A549 (cell line): ENCODE measurements at regions not wholly inside any gene's neighbourhood (a gene's known extent, or its start where the extent isn't known, plus 50 kb on each side); places are given as distances from the start of the nearest gene placed in this dataset.

Experiments
- CEBPB ChIP-seq, 2 experiments: fragments of >200 bp in 1 of 2; sonication (Bioruptor Twin) in 1 of 2; formaldehyde crosslinking in 1 of 2; IDR thresholded peaks; 2 replicates each; pipeline ENCODE4 v1.6.1; 2012 to 2016
- CHD2 ChIP-seq: fragments of 150-350 bp; IDR thresholded peaks from 2 replicates; pipeline ENCODE4 v1.6.1; 2014; ENCODE audit warnings: low read length; ENCODE audit not compliant: partially characterized antibody
- POLR2A ChIP-seq: IDR thresholded peaks from 2 replicates; pipeline ENCODE4 v1.6.1; 2012; ENCODE audit warnings: mild to moderate bottlenecking, low read length
- RAD21 ChIP-seq, 2 experiments: fragments of >200 bp in 1 of 2; sonication (Bioruptor Twin) in 1 of 2; formaldehyde crosslinking in 1 of 2; IDR thresholded peaks in 1 of 2; conservative IDR thresholded peaks in 1 of 2; 2 replicates in 1 of 2; 3 replicates in 1 of 2; pipeline ENCODE4 v1.6.1; 2012 to 2018; ENCODE audit warnings: inconsistent platforms in 1 of 2
- SMC3 ChIP-seq: fragments of >200 bp; sonication (Bioruptor Twin); formaldehyde crosslinking; IDR thresholded peaks from 3 replicates; pipeline ENCODE4 v1.6.1; 2018; ENCODE audit warnings: inconsistent platforms
- TFCP2L1 ChIP-seq: fragments of 250-450 bp; sonication (Bioruptor Pico); IDR thresholded peaks from 2 replicates; pipeline ENCODE4 v1.5.0; 2021; ENCODE audit warnings: mild to moderate bottlenecking
- ZFP36 ChIP-seq: fragments of 450-650 bp; IDR thresholded peaks from 2 replicates; pipeline ENCODE4 v1.6.1; 2014; ENCODE audit warnings: borderline replicate concordance; ENCODE audit not compliant: partially characterized antibody
- TF ChIP-seq, protein P1 (sequence below): fragments of >200 bp; sonication (Bioruptor Twin); formaldehyde crosslinking; IDR thresholded peaks from 3 replicates; pipeline ENCODE4 v1.5.1; 2016
- TF ChIP-seq, protein P2 (sequence below): fragments of 450-650 bp; IDR thresholded peaks from 2 replicates; pipeline ENCODE4 v1.6.1; 2014; ENCODE audit warnings: antibody characterized with exemption
- TF ChIP-seq, protein P3 (sequence below): fragments of >200 bp; sonication (Bioruptor Twin); formaldehyde crosslinking; IDR thresholded peaks from 3 replicates; pipeline ENCODE4 v1.6.1; 2016
- TF ChIP-seq, protein P4 (sequence below): IDR thresholded peaks from 2 replicates; pipeline ENCODE4 v1.6.1; 2012

DNA sequence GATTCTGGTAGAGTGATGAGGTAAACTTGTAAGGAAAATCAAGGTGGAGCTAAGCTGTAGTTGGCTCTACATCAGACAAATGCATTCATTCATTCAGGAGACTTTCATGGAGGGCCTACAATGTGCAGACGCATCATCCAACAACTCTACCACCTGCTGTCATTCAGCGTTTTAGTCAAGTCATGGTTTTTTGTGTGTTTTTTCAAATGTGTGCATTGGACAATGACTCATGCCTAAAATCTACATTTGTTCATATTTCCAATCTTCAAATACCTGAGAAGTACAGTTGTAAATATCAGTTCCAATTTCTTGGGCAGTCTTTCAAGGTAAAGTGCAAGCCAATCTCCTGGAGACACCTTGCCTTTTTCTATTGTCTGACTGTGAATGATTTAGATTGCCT is 108.0 kb upstream of the LGALSL start:
- no peak for TF ChIP-seq CEBPB (IDR thresholded peaks at IDR 0.05)
- no peak for TF ChIP-seq POLR2A
- no peak for TF ChIP-seq CHD2
- TF ChIP-seq, protein P1, sequence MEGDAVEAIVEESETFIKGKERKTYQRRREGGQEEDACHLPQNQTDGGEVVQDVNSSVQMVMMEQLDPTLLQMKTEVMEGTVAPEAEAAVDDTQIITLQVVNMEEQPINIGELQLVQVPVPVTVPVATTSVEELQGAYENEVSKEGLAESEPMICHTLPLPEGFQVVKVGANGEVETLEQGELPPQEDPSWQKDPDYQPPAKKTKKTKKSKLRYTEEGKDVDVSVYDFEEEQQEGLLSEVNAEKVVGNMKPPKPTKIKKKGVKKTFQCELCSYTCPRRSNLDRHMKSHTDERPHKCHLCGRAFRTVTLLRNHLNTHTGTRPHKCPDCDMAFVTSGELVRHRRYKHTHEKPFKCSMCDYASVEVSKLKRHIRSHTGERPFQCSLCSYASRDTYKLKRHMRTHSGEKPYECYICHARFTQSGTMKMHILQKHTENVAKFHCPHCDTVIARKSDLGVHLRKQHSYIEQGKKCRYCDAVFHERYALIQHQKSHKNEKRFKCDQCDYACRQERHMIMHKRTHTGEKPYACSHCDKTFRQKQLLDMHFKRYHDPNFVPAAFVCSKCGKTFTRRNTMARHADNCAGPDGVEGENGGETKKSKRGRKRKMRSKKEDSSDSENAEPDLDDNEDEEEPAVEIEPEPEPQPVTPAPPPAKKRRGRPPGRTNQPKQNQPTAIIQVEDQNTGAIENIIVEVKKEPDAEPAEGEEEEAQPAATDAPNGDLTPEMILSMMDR: no peak
- TF ChIP-seq RAD21 (conservative IDR thresholded peaks at IDR 0.05 in 1 of 2, IDR thresholded peaks at IDR 0.05 in 1 of 2): no peak
- TF ChIP-seq TFCP2L1: no peak
- TF ChIP-seq, protein P2, sequence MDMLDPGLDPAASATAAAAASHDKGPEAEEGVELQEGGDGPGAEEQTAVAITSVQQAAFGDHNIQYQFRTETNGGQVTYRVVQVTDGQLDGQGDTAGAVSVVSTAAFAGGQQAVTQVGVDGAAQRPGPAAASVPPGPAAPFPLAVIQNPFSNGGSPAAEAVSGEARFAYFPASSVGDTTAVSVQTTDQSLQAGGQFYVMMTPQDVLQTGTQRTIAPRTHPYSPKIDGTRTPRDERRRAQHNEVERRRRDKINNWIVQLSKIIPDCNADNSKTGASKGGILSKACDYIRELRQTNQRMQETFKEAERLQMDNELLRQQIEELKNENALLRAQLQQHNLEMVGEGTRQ: no peak
- TF ChIP-seq, protein P3, sequence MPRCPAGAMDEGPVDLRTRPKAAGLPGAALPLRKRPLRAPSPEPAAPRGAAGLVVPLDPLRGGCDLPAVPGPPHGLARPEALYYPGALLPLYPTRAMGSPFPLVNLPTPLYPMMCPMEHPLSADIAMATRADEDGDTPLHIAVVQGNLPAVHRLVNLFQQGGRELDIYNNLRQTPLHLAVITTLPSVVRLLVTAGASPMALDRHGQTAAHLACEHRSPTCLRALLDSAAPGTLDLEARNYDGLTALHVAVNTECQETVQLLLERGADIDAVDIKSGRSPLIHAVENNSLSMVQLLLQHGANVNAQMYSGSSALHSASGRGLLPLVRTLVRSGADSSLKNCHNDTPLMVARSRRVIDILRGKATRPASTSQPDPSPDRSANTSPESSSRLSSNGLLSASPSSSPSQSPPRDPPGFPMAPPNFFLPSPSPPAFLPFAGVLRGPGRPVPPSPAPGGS: no peak
- no peak for TF ChIP-seq ZFP36
- no peak for TF ChIP-seq SMC3
- TF ChIP-seq, protein P4, sequence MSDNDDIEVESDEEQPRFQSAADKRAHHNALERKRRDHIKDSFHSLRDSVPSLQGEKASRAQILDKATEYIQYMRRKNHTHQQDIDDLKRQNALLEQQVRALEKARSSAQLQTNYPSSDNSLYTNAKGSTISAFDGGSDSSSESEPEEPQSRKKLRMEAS: no peak
